Upper lobe of left lung (tissue), 6 donors: ENCODE measurements at regions not wholly inside any gene's neighbourhood (a gene's known extent, or its start where the extent isn't known, plus 50 kb on each side); places are given as distances from the start of the nearest gene placed in this dataset.

Experiments used
- ATAC-seq, 2 donors: fragments of 200-7000 bp; cut with Tn5 transposase; one replicate each; pipeline ENCODE4 v1.9.1; 2022; ENCODE audit warnings: mild to moderate bottlenecking in 2 of 2, moderate library complexity in 2 of 2; ENCODE audit not compliant: low FRiP score in 2 of 2
- DNase-seq, 2 donors: peaks; one replicate each; pipeline ENCODE4 v3.0.0-alpha.2; 2019 to 2020
- H3K27ac ChIP-seq, 4 donors: fragments of 200-600 bp; sonication (generic); one replicate each; pipeline ENCODE4 v1.5.1; 2016 to 2019
- H3K27me3 ChIP-seq, 4 donors: fragments of 200-600 bp; sonication (generic); one replicate each; pipeline ENCODE4 v1.5.1; 2017 to 2019
- H3K36me3 ChIP-seq, 4 donors: fragments of 200-600 bp; sonication (generic); one replicate each; pipeline ENCODE4 v1.5.1; 2016 to 2019
- H3K4me1 ChIP-seq, 4 donors: fragments of 200-600 bp; sonication (generic); one replicate each; pipeline ENCODE4 v1.5.1; 2018 to 2019
- H3K4me3 ChIP-seq, 4 donors: fragments of 200-600 bp; sonication (generic); one replicate each; pipeline ENCODE4 v1.5.1; 2017 to 2019; ENCODE audit warnings: mild to moderate bottlenecking in 2 of 4, moderate library complexity in 1 of 4
- H3K9me3 ChIP-seq, 4 donors: fragments of 200-600 bp; sonication (generic); one replicate each; pipeline ENCODE4 v1.5.1; 2018 to 2019
- EP300 ChIP-seq, 4 donors: sonication (generic); formaldehyde crosslinking; IDR thresholded peaks; one replicate each; pipeline ENCODE4 v1.5.1; 2017; ENCODE audit warnings: antibody characterized with exemption in 4 of 4, control low read depth in 2 of 4
- POLR2A ChIP-seq, 4 donors: fragments of 450-650 bp; IDR thresholded peaks; one replicate each; pipeline ENCODE4 v1.5.1; 2016 to 2017; ENCODE audit warnings: antibody characterized with exemption in 4 of 4, mild to moderate bottlenecking in 2 of 4
- POLR2AphosphoS5 ChIP-seq, 2 donors: sonication (generic); formaldehyde crosslinking; IDR thresholded peaks; one replicate each; pipeline ENCODE4 v1.5.1; 2017; ENCODE audit warnings: antibody characterized with exemption in 2 of 2
- WGBS, 2 donors: methylation state at CpG; one replicate each; pipeline ENCODE4 v1.1.5; 2017 to 2018; 5-methylcytosine and 5-hydroxymethylcytosine counted together
- TF ChIP-seq, protein P1 (sequence below), 6 experiments: fragments of 450-650 bp in 4 of 6; fragments of 200-600 bp in 2 of 6; sonication (generic) in 2 of 6; IDR thresholded peaks; one replicate each; pipeline ENCODE4 v1.5.1; 2016 to 2019; ENCODE audit warnings: antibody characterized with exemption in 6 of 6
- donor health status: DM: no; HTN: no; CAD: no; lungs with moderate emphysema.
- donor health status: DM: no; HTN: yes; CAD: no; lungs with severe emphysema.

DNA sequence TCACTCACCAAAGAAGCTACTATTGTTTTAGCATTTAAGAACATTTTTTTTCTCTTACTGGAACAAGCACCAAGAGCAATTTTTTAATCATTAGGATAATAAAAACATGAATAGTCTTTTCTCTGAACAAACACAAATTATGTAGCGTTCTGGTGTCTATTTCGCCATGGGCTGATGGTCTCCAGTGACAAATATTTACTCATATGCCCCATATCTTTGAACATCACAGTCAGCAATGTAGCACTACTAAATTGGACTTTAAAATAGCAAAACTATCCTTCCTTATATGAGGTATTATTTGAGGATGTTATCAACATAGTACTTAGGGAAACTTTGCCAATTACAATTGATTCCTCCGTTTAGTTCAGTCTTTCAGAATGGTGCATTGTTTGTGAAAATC, 1326.0 kb upstream of the ZEB2 start:
- 81 to 87% methylated on average over 3 of the region's 3 CpGs for WGBS, 2 donors

DNA sequence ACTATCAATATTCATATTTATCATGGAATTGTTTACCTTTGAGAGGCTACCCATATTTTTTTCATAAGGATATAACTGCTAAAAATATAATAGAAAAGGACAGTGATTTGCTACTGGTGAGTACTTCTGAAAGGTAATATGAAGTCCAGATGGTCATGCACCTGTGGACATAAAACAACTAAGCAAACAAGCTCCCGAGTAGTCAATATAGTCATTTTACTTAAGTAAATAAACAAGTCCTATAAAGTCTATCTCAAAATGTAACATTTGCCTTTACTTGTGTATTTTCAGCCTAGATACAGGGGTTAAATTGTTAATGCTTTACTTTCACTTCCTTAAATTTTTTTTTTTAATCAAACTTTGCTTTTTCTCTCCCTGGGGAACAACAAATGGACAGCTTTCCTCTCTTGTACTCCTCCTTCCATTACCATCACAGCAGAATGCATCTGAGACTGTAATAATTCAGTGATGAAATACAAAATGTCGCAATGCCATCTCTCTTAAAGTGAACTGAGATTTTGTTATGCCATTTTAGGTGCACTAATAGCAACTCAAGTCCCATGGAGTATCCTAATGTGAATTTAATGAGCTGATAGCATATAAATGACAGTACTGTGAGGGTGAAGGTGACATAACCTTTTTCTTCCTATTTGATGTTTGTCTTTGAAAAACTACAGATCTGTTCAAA, 1325.4 kb upstream of the ZEB2 start:
- Histone ChIP-seq H3K27ac (no peak overlapping the region), H3K9me3 (no peaks in the 10 kb centered on the region), H3K4me3 (no peak overlapping the region), H3K27me3 (no peaks in the 10 kb centered on the region), H3K4me1 (no peaks in the 10 kb centered on the region), H3K36me3 (no peaks in the 10 kb centered on the region)
- ATAC-seq (peak in 1 of 2 donors; percentile 52), DNase-seq (no peak)
- TF ChIP-seq, protein P1, sequence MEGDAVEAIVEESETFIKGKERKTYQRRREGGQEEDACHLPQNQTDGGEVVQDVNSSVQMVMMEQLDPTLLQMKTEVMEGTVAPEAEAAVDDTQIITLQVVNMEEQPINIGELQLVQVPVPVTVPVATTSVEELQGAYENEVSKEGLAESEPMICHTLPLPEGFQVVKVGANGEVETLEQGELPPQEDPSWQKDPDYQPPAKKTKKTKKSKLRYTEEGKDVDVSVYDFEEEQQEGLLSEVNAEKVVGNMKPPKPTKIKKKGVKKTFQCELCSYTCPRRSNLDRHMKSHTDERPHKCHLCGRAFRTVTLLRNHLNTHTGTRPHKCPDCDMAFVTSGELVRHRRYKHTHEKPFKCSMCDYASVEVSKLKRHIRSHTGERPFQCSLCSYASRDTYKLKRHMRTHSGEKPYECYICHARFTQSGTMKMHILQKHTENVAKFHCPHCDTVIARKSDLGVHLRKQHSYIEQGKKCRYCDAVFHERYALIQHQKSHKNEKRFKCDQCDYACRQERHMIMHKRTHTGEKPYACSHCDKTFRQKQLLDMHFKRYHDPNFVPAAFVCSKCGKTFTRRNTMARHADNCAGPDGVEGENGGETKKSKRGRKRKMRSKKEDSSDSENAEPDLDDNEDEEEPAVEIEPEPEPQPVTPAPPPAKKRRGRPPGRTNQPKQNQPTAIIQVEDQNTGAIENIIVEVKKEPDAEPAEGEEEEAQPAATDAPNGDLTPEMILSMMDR (IDR thresholded peaks at IDR 0.05): no peak
- TF ChIP-seq POLR2A (IDR thresholded peaks at IDR 0.05) (no peak), EP300 (IDR thresholded peaks at IDR 0.05) (no peak), POLR2AphosphoS5 (IDR thresholded peaks at IDR 0.05) (no peak)
- WGBS, 2 donors: 65% methylated on average over 2 of the region's 2 CpGs

More for the DNA sequence above, 1326.0 kb upstream of the ZEB2 start:
- Histone ChIP-seq H3K9me3 (no peaks in the 10 kb centered on the region), H3K27me3 (no peaks in the 10 kb centered on the region), H3K36me3 (no peaks in the 10 kb centered on the region), H3K4me3 (no peak overlapping the region), H3K27ac (no peak overlapping the region), H3K4me1 (no peaks in the 10 kb centered on the region)
- DNase-seq (no peak), ATAC-seq (no peak)
- TF ChIP-seq POLR2AphosphoS5 (IDR thresholded peaks at IDR 0.05) (no peak), POLR2A (IDR thresholded peaks at IDR 0.05) (no peak), EP300 (IDR thresholded peaks at IDR 0.05) (no peak)
- TF ChIP-seq, protein P1 (IDR thresholded peaks at IDR 0.05): no peak

DNA sequence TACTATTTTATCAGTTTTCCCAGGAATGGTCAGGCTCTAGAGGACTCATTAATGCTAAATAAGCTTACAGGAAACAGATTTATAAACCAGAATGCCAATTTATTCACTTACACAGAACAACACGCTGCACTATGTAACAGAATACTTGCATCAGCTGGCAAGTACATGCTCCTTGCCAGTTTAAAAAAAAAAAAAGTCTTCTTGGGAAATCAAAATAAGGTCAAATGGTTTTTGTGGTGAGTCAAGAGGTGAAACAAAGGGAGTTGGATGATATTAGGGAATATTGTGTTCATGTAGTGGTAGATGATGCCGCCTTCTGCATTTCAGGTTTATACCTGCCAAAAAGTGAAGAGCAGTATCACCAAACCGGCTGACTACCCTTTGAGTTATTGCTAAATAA, 1322.1 kb upstream of the ZEB2 start:
- Histone ChIP-seq H3K36me3 (no peaks in the 10 kb centered on the region), H3K9me3 (no peaks in the 10 kb centered on the region), H3K4me1 (no peaks in the 10 kb centered on the region), H3K27ac (no peak overlapping the region), H3K27me3 (no peaks in the 10 kb centered on the region), H3K4me3 (no peak overlapping the region)
- ATAC-seq (no peak), DNase-seq (no peak)
- 75 to 79% methylated on average over 3 of the region's 3 CpGs for WGBS, 2 donors
- TF ChIP-seq EP300 (IDR thresholded peaks at IDR 0.05) (no peak), POLR2AphosphoS5 (IDR thresholded peaks at IDR 0.05) (no peak), POLR2A (IDR thresholded peaks at IDR 0.05) (no peak)
- TF ChIP-seq, protein P1 (IDR thresholded peaks at IDR 0.05): no peak

DNA sequence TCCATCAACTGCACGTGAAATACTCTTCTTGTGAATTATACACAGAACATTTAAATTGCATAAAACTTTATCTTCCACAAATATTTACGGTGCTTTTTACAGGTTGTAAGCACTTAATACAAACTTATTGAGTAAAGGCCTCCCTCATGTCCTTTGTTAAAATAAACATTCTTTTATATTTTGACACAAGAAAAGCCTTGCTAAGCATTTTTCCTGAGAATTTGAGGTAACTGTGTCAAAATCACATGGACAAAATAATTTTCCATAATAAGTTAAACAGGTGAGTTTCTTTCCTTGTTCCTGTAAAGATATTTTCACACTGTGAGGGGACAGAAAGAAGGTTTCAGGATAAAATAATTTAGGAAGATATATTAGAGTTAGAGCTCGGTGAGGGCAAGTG, 1317.1 kb upstream of the ZEB2 start:
- no peak for DNase-seq
- WGBS, 2 donors: 71 to 73% methylated on average over 3 of the region's 3 CpGs

More for the DNA sequence above, 1317.1 kb upstream of the ZEB2 start:
- H3K27ac ChIP-seq: no peak overlapping the region
- H3K9me3 ChIP-seq: no peaks in the 10 kb centered on the region
- TF ChIP-seq POLR2AphosphoS5 (IDR thresholded peaks at IDR 0.05) (no peak), POLR2A (IDR thresholded peaks at IDR 0.05) (no peak), EP300 (IDR thresholded peaks at IDR 0.05) (no peak)
- TF ChIP-seq, protein P1 (IDR thresholded peaks at IDR 0.05): no peak
- no peak for ATAC-seq
- H3K4me3 ChIP-seq: no peak overlapping the region
- no peaks in the 10 kb centered on the region for H3K36me3 ChIP-seq
- no peaks in the 10 kb centered on the region for H3K4me1 ChIP-seq
- H3K27me3 ChIP-seq: no peaks in the 10 kb centered on the region
